Liver (tissue), 3 donors: ENCODE measurements at regions not wholly inside any gene's neighbourhood (a gene's known extent, or its start where the extent isn't known, plus 50 kb on each side); places are given as distances from the start of the nearest gene placed in this dataset.

ENCODE experiments used
- CTCF ChIP-seq: fragments of 150-350 bp; IDR thresholded peaks from 2 replicates; pipeline ENCODE4 v1.5.1; 2017; ENCODE audit warnings: improper control_type of control experiment, low read depth, low read length; ENCODE audit not compliant: missing input control
- TAF1 ChIP-seq: conservative IDR thresholded peaks from 2 replicates; pipeline ENCODE4 v1.6.1; 2016; ENCODE audit warnings: antibody characterized with exemption, mild to moderate bottlenecking
- donor health status: healthy.
- donor health status: healthy.

GRCh38 chr9:78688796-78689195 is 391.9 kb downstream of the PSAT1 start:
- TF ChIP-seq CTCF (no peak), TAF1 (no peak)
